CD14-positive monocyte (primary cell): ENCODE measurements at regions not wholly inside any gene's neighbourhood (a gene's known extent, or its start where the extent isn't known, plus 50 kb on each side); places are given as distances from the start of the nearest gene placed in this dataset.

Experiments used
- DNase-seq, 3 donors: peaks; one replicate each; pipeline ENCODE4 v3.0.0-alpha.2; 2011 to 2022
- H2AFZ ChIP-seq: 2 replicates; pipeline ENCODE4 v1.6.0; 2012; ENCODE audit warnings: mild to moderate bottlenecking, low read depth, low read length, inconsistent platforms; ENCODE audit not compliant: insufficient read depth, poor library complexity, severe bottlenecking
- H3K27ac ChIP-seq, 2 donors: 1 replicate in 1 of 2; 2 replicates in 1 of 2; pipeline ENCODE4 v1.5.1; 2012 to 2013; ENCODE audit warnings: low read length in 2 of 2, control low read depth in 1 of 2, inconsistent platforms in 1 of 2, low read depth in 1 of 2, mild to moderate bottlenecking in 1 of 2
- H3K27me3 ChIP-seq, 2 donors: one replicate each; pipeline versions ENCODE4 v1.6.0 to v1.6.1; 2011 to 2013; ENCODE audit warnings: low read length in 2 of 2; ENCODE audit not compliant: control insufficient read depth in 2 of 2, insufficient read depth in 2 of 2
- H3K36me3 ChIP-seq, 2 donors: replicated peaks in 1 of 2; 1 replicate in 1 of 2; 2 replicates in 1 of 2; pipeline versions ENCODE4 v1.5.1 to v1.6.1; 2012 to 2013; ENCODE audit warnings: low read length in 2 of 2, control low read depth in 1 of 2, inconsistent platforms in 1 of 2, mild to moderate bottlenecking in 1 of 2; ENCODE audit not compliant: insufficient read depth in 2 of 2, control insufficient read depth in 1 of 2
- H3K4me1 ChIP-seq, 2 donors: 1 replicate in 1 of 2; 2 replicates in 1 of 2; pipeline versions ENCODE4 v1.5.1 to v1.6.1; 2012 to 2013; ENCODE audit warnings: low read length in 2 of 2, control low read depth in 1 of 2, inconsistent platforms in 1 of 2, mild to moderate bottlenecking in 1 of 2, moderate library complexity in 1 of 2; ENCODE audit not compliant: insufficient read depth in 2 of 2, control insufficient read depth in 1 of 2
- H3K4me2 ChIP-seq: replicated peaks from 2 replicates; pipeline ENCODE3; 2012; ENCODE audit warnings: low read length, moderate library complexity, mild to moderate bottlenecking; ENCODE audit not compliant: poor library complexity, severe bottlenecking; ENCODE audit errors: extremely low read depth
- H3K4me3 ChIP-seq, 3 experiments: fragments of 200-600 bp in 1 of 3; sonication (generic) in 1 of 3; replicated peaks in 1 of 3; 1 replicate in 2 of 3; 2 replicates in 1 of 3; pipeline ENCODE4 v1.5.1; 2011 to 2013; ENCODE audit warnings: low read length in 3 of 3, mild to moderate bottlenecking in 3 of 3, control low read depth in 2 of 3, low read depth in 2 of 3, inconsistent platforms in 1 of 3, moderate library complexity in 1 of 3
- H3K79me2 ChIP-seq: 2 replicates; pipeline ENCODE4 v1.6.0; 2012; ENCODE audit warnings: mild to moderate bottlenecking, control low read depth, inconsistent platforms, low read length, moderate library complexity; ENCODE audit not compliant: insufficient read depth
- H3K9ac ChIP-seq: 2 replicates; pipeline ENCODE4 v1.6.0; 2017; ENCODE audit warnings: low read length, mild to moderate bottlenecking; ENCODE audit not compliant: insufficient read depth, poor library complexity, severe bottlenecking
- H3K9me3 ChIP-seq, 2 donors: replicated peaks in 1 of 2; 1 replicate in 1 of 2; 2 replicates in 1 of 2; pipeline versions ENCODE4 v1.5.1 to v1.6.1; 2012 to 2013; ENCODE audit warnings: low read length in 2 of 2, control low read depth in 1 of 2; ENCODE audit not compliant: control insufficient read depth in 1 of 2, insufficient read depth in 1 of 2
- H4K20me1 ChIP-seq: 2 replicates; pipeline ENCODE4 v1.6.0; 2012; ENCODE audit warnings: mild to moderate bottlenecking, low read length, control low read depth, moderate library complexity; ENCODE audit not compliant: insufficient read depth
- H3K27ac Mint-ChIP-seq, 7 donors: one replicate each; pipeline ENCODE4 v1.8.0; 2020; ENCODE audit warnings: mild to moderate bottlenecking in 7 of 7, mixed read lengths in 7 of 7, moderate library complexity in 6 of 7, inconsistent platforms in 2 of 7
- H3K27me3 Mint-ChIP-seq, 3 donors: one replicate each; pipeline ENCODE4 v1.8.0; 2021 to 2022; ENCODE audit warnings: low read depth in 3 of 3, mild to moderate bottlenecking in 3 of 3, mixed read lengths in 3 of 3, moderate library complexity in 3 of 3, inconsistent platforms in 1 of 3
- H3K36me3 Mint-ChIP-seq, 2 donors: one replicate each; pipeline ENCODE4 v1.8.0; 2020; ENCODE audit warnings: mixed read lengths in 2 of 2, inconsistent platforms in 1 of 2, mild to moderate bottlenecking in 1 of 2
- H3K4me1 Mint-ChIP-seq: one replicate; pipeline ENCODE4 v1.8.0; 2020; ENCODE audit warnings: mild to moderate bottlenecking, mixed read lengths
- H3K4me3 Mint-ChIP-seq, 2 donors: one replicate each; pipeline ENCODE4 v1.8.0; 2020; ENCODE audit warnings: mild to moderate bottlenecking in 2 of 2, mixed read lengths in 2 of 2, moderate library complexity in 1 of 2
- H3K9me3 Mint-ChIP-seq, 7 donors: one replicate each; pipeline ENCODE4 v1.8.0; 2020 to 2022; ENCODE audit warnings: mixed read lengths in 7 of 7, mild to moderate bottlenecking in 6 of 7, moderate library complexity in 6 of 7, inconsistent platforms in 2 of 7
- WGBS: methylation state at CpG from one replicate; pipeline ENCODE4 v1.1.5; 2013; ENCODE audit warnings: missing lambda C conversion rate; ENCODE audit not compliant: insufficient coverage; 5-methylcytosine and 5-hydroxymethylcytosine counted together
- intact Hi-C, 2 donors: fragments of 100-400 bp; cut with micrococcal nuclease; formaldehyde crosslinking; loops; one replicate each; pipeline versions ENCODE4 v1.15.0 to v1.15.1; 2023
- TF ChIP-seq, protein P1 (sequence below): fragments of 200-600 bp; IDR thresholded peaks from one replicate; pipeline ENCODE4 v1.8.0; 2022; ENCODE audit warnings: antibody characterized with exemption, mild to moderate bottlenecking

DNA sequence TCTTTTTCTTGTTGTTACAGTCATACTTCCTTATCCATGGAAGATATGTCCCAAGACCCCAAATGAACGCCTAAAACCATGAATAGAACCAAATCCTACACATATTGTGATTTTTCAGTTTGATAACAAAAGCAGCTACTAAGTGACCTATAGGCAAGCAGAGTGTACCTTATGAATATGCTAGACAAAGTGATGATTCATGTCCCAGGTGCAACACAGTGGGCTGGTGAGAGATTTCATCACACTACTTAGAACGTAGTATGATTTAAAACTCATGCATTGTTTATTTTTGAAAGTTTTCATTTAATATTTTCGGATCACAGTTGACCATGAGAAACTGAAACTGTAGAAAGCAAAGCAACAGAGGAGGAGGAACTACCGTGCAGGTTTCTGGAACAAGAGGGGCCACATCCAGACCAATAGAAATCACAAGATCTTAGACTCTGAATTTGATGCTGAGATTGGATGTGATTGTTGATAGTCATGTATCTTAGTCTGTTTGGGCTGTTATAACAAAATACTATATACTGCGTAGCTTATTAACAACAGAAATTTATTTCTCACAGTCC, 470.8 kb upstream of the VRK2 start:
- no peaks in the 10 kb centered on the region for H3K36me3 Mint-ChIP-seq
- no peak overlapping the region for H2AFZ ChIP-seq
- no peak overlapping the region for H3K4me3 Mint-ChIP-seq
- no peak overlapping the region for H3K9ac ChIP-seq
- peaks cover 0 to 3% (median 2%) of the 10 kb centered on the region in 7 donors for H3K9me3 Mint-ChIP-seq
- H3K4me3 ChIP-seq, result no peak overlapping the region
- no peak overlapping the region for H3K27ac ChIP-seq
- intact Hi-C loops, result no loop called here
- TF ChIP-seq, protein P1, sequence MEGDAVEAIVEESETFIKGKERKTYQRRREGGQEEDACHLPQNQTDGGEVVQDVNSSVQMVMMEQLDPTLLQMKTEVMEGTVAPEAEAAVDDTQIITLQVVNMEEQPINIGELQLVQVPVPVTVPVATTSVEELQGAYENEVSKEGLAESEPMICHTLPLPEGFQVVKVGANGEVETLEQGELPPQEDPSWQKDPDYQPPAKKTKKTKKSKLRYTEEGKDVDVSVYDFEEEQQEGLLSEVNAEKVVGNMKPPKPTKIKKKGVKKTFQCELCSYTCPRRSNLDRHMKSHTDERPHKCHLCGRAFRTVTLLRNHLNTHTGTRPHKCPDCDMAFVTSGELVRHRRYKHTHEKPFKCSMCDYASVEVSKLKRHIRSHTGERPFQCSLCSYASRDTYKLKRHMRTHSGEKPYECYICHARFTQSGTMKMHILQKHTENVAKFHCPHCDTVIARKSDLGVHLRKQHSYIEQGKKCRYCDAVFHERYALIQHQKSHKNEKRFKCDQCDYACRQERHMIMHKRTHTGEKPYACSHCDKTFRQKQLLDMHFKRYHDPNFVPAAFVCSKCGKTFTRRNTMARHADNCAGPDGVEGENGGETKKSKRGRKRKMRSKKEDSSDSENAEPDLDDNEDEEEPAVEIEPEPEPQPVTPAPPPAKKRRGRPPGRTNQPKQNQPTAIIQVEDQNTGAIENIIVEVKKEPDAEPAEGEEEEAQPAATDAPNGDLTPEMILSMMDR, result no peak
- no peaks in the 10 kb centered on the region for H3K36me3 ChIP-seq
- no peaks in the 10 kb centered on the region for H3K79me2 ChIP-seq
- no peaks in the 10 kb centered on the region for H3K27me3 ChIP-seq
- WGBS, result no CpG with 5 or more reads among the region's 5 CpGs
- no peak overlapping the region for H3K4me2 ChIP-seq
- DNase-seq, result no peak
- no peaks in the 10 kb centered on the region for H4K20me1 ChIP-seq
- no peaks in the 10 kb centered on the region for H3K4me1 Mint-ChIP-seq
- H3K9me3 ChIP-seq, result no peaks in the 10 kb centered on the region
- no peak overlapping the region for H3K27ac Mint-ChIP-seq
- H3K4me1 ChIP-seq, result no peaks in the 10 kb centered on the region
- no peaks in the 10 kb centered on the region for H3K27me3 Mint-ChIP-seq

DNA sequence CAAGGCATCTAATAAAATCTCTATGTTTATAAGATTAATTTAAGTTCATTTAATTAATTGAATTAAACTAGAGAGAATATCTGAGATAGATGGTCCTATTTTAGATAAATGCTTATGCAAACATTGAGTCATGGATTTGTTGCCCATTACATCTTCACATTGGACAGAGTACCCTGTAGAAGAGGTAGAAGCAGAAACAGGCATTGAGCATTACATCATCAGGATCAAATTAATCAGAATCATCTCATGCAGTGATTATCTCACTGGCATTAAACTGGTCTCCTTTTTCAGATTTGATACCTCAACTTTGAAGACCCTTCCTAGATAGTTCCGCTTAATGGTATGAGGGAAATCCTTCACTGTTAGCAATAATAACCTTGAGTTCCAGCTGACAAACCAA, 469.6 kb upstream of the VRK2 start:
- Histone ChIP-seq H2AFZ (no peak overlapping the region), H3K9me3 (no peaks in the 10 kb centered on the region), H3K4me2 (no peak overlapping the region), H3K36me3 (no peaks in the 10 kb centered on the region), H3K9ac (no peak overlapping the region), H3K27ac (no peak overlapping the region), H4K20me1 (no peaks in the 10 kb centered on the region), H3K79me2 (no peaks in the 10 kb centered on the region), H3K4me1 (no peaks in the 10 kb centered on the region), H3K27me3 (no peaks in the 10 kb centered on the region), H3K4me3 (no peak overlapping the region)
- H3K27ac Mint-ChIP-seq, result no peak overlapping the region
- WGBS, result no CpG with 5 or more reads among the region's 1 CpG
- H3K36me3 Mint-ChIP-seq, result no peaks in the 10 kb centered on the region
- DNase-seq, result no peak
- no peaks in the 10 kb centered on the region for H3K4me1 Mint-ChIP-seq
- H3K9me3 Mint-ChIP-seq, result peaks cover 0 to 3% (median 2%) of the 10 kb centered on the region in 7 donors
- no peak overlapping the region for H3K4me3 Mint-ChIP-seq
- intact Hi-C loops, result no loop called here
- TF ChIP-seq, protein P1, result no peak
- H3K27me3 Mint-ChIP-seq, result peaks cover 0 to 1% (median 0%) of the 10 kb centered on the region in 3 donors
